ENCODE measurements at regions not wholly inside any gene's neighbourhood (a gene's known extent, or its start where the extent isn't known, plus 50 kb on each side); places are given as distances from the start of the nearest gene placed in this dataset.

- DNase-seq (ENCODE audit: low spot score) = no peak
These were observed 89.0 kb downstream of the UNCX start for GRCh38 chr7:1321411-1322239.

DNA sequence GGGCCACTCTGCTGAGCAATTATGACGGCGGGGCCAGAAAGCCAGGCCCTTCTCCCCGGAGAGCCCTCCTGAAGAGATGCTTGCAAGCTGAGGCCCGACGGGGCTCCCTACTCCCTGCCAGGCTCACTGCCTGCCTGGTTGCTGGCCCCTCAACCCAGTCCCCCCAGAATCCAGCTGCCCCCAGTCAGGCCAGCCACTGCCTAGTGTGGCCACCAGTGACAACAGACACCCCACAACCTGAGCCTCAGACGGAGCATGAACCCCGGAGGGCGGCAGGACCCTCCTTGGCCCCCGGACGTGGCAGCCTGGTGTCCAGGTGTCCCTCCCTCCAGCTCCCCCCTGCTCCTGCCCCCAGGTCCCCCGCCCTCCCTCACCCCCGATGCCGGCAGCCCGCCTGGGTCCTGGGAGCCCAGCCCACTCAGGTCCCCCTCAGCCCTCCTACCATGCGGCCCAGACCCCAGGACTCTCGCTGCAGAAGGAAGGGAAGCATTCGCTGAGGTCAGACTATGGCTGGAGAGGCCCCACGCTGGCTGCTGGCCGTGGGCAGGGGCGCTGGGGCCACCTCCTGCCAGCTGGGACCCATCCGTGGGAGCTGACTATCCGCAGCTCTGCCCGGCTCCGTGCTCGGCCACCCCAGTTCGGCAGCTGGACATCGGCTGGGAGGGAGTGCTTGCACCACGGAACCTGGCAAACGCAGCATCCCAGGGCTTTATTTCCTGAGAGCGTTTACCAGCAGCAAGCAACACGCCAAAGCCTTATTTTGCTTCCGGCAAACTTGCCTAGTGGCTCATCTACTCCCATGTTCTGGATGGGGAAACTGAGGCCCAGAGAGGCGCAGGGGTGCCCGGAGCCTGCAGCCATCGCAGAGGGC lies 89.8 kb downstream of the UNCX start:
- DNase-seq (ENCODE audit: low spot score) = no peak

- DNase-seq (ENCODE audit: low spot score) = no peak
These were observed 90.7 kb downstream of the UNCX start for GRCh38 chr7:1323178-1324027.

DNA sequence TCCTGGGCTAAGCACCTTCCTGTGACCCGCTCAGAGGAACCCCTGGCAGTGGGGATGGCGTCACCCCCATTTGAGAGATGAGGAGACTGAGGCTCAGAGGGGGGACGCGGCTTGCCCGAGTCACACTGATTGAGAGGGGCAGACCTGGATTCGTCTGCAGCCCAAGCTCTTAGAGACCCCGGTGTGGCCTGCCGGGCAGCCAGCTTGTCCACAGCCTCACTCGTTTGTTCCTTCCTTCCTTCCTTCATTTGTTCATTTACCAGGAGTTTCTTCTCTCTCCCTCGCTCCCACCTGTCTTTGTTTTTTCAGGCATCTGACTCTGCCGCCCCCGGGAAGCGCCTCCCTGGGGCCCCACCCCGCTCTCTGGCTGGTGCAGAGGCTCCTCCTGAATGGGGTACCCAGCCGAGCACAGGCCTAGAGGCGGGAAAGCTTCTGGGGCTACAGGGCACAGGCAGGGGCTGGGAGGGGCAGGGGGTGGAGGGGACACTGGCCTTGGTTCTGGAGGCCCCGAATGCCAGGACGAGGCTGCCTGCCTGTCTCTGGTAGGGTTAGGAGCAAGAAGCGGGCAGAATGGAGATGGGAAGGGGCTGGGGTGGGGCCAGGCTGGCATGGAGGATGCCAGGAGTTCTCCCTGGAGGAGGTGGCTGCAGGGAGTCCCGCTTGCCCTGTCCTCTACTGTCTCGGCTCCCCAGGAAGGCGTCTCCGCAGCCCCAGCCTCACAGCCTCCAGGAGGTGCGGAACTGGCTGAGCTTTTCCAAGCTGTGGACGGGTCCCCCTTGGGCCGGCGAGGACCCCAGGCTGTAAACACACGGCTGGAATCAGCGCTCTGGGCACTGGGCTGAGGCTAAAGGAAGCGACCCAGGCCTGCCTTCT lies 91.6 kb downstream of the UNCX start:
- DNase-seq (ENCODE audit: low spot score) = no peak

GRCh38 chr7:1325246-1325645 lies 92.6 kb downstream of the UNCX start:
- no peak for DNase-seq (ENCODE audit: low spot score)

GRCh38 chr7:1325646-1326510 lies 93.2 kb downstream of the UNCX start:
- DNase-seq (ENCODE audit: low spot score) = no peak

GRCh38 chr7:1326511-1326785 lies 93.8 kb downstream of the UNCX start:
- no peak for DNase-seq (ENCODE audit: low spot score)

GRCh38 chr7:1329261-1329660 lies 96.6 kb downstream of the UNCX start:
- DNase-seq (ENCODE audit: low spot score) = no peak

GRCh38 chr7:1329966-1330800 lies 97.5 kb downstream of the UNCX start:
- no peak for DNase-seq (ENCODE audit: low spot score)

DNA sequence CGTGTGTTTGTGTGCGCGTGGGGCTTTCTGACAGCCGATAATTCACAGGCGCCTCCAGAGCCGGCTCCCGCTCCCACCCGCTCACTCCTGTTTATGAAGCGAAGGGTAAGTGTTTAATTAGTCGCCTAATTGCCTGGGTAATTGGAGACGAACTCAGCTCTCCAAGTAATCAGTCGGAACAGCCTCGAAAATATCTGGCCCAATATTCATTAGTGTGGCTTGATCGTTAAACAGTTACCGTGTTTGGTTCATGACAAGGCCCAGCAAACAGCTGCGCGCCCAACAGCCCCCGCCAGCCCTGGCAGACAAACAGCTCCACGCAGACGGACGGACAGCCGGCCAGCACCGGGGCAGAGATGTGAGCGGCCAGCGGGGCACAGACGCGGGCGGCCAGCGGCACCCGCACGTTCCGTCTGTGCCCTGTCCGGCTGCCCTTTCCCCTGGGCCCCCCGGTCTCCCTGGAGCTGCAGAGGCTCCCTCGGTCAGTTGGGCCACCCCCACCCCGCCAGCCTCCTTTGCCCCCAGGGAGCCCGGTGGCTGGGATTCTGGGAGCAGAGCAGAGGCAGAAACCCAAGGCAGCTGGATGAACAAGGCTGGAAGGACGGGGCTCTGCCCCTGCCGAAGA lies 98.2 kb downstream of the UNCX start:
- no peak for DNase-seq (ENCODE audit: low spot score)

GRCh38 chr7:1331561-1332467 lies 99.1 kb downstream of the UNCX start:
- DNase-seq (ENCODE audit: low spot score) = no peak

- no peak for DNase-seq (ENCODE audit: low spot score)
These were observed 103.8 kb downstream of the UNCX start for GRCh38 chr7:1336509-1336908.

DNA sequence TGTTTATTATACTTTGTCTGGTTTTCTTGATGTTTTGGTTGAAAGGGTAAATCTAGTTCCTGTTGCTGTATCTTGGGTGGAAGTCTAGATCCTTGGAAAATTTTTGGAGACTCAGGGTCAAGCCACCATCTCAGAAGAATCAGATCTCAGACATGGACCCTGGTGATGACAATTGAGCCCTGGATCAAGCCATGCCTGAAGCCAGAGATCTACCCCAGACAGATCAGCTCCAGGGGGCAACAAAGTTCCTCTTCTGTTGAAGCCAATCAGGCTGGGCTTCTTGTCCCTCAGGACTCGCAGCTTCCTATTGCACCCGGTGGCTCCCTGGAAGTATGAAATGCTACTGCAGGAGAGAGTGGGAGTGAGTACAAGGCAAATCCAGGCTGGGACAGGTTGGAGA lies 106.9 kb downstream of the UNCX start:
- no peak for DNase-seq (ENCODE audit: low spot score)

DNA sequence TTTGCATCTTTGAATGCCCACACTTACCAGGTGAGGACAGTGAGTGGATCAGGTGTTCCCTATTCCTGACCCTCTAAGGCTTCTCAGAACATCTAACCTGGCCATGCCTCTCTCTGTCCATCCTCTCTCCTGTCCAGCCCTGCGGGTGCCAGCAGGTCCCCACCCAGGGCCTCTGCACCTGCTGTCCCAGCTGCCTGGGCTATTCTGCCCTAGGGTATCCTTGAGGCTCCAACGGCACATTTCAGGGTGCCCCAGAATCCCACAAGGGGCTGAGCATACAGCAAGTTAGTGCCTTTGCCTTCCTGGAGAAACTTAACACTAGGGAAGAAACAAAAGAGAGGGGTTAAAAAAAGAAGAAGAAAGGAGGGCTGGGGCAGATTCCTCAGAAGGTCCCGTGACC lies 107.4 kb downstream of the UNCX start:
- no peak for DNase-seq (ENCODE audit: low spot score)

- DNase-seq (ENCODE audit: low spot score) = no peak
These were observed 108.0 kb downstream of the UNCX start for GRCh38 chr7:1340461-1341360.

- no peak for DNase-seq (ENCODE audit: low spot score)
These were observed 108.9 kb downstream of the UNCX start for GRCh38 chr7:1341361-1342089.
